B cell (primary cell): ENCODE measurements at regions not wholly inside any gene's neighbourhood (a gene's known extent, or its start where the extent isn't known, plus 50 kb on each side); places are given as distances from the start of the nearest gene placed in this dataset.

Experiments
- ATAC-seq: fragments of 200-7000 bp; cut with Tn5 transposase; one replicate; pipeline ENCODE4 v1.10.0; 2021; ENCODE audit warnings: low read depth, mild to moderate bottlenecking, moderate number of reproducible peaks, moderate library complexity
- CTCF ChIA-PET: fragments of 350-600 bp; sonication (Branson Sonifier 250); formaldehyde crosslinking; loops from one replicate; lab custom pipeline; 2021; ENCODE audit warnings: antibody characterized with exemption, inconsistent platforms; lab: Charles Lee
- POLR2A ChIA-PET: fragments of 350-600 bp; sonication (Branson Sonifier 250); formaldehyde crosslinking; loops from one replicate; lab custom pipeline; 2021; ENCODE audit warnings: antibody characterized with exemption; lab: Charles Lee
- DNase-seq: peaks from one replicate; pipeline ENCODE4 v3.0.0; 2013
- H2AFZ ChIP-seq: 2 replicates; pipeline ENCODE4 v1.6.1; 2012; ENCODE audit warnings: mild to moderate bottlenecking, low read depth, low read length; ENCODE audit not compliant: insufficient read depth, poor library complexity, severe bottlenecking
- H3K27ac ChIP-seq, 2 donors: 1 replicate in 1 of 2; 2 replicates in 1 of 2; pipeline ENCODE4 v1.5.1; 2012 to 2013; ENCODE audit warnings: low read length in 2 of 2, mild to moderate bottlenecking in 2 of 2, moderate library complexity in 1 of 2
- H3K27me3 ChIP-seq, 4 experiments: fragments of 200-600 bp in 1 of 4; sonication (generic) in 1 of 4; replicated peaks in 1 of 4; 1 replicate in 2 of 4; 2 replicates in 2 of 4; pipeline versions ENCODE4 v1.6.1 to v1.7.0; 2013 to 2016; ENCODE audit warnings: low read length in 3 of 4, mild to moderate bottlenecking in 2 of 4, mixed read lengths in 1 of 4, moderate library complexity in 1 of 4; ENCODE audit not compliant: insufficient read depth in 4 of 4, control insufficient read depth in 3 of 4; ENCODE audit errors: control extremely low read depth in 1 of 4
- H3K36me3 ChIP-seq, 2 experiments: replicated peaks in 1 of 2; 1 replicate in 1 of 2; 2 replicates in 1 of 2; pipeline versions ENCODE4 v1.6.1 to v1.7.1; 2013; ENCODE audit warnings: low read length in 1 of 2; ENCODE audit not compliant: insufficient read depth in 2 of 2, control insufficient read depth in 1 of 2; ENCODE audit errors: control extremely low read depth in 1 of 2, extremely low read depth in 1 of 2
- H3K4me1 ChIP-seq, 2 donors: fragments of 200-600 bp in 1 of 2; sonication (generic) in 1 of 2; 1 replicate in 1 of 2; 2 replicates in 1 of 2; pipeline versions ENCODE4 v1.5.1 to v1.6.1; 2013 to 2017; ENCODE audit warnings: low read length in 2 of 2; ENCODE audit not compliant: control insufficient read depth in 2 of 2, insufficient read depth in 2 of 2
- H3K4me2 ChIP-seq: replicated peaks from 2 replicates; pipeline ENCODE3; 2012; ENCODE audit warnings: mild to moderate bottlenecking, low read depth, low read length; ENCODE audit not compliant: poor library complexity, severe bottlenecking
- H3K4me3 ChIP-seq, 5 experiments: fragments of 200-600 bp in 1 of 5; sonication (generic) in 1 of 5; 1 replicate in 3 of 5; 2 replicates in 2 of 5; pipeline versions ENCODE4 v1.5.1 to v1.7.0; 2011 to 2016; ENCODE audit warnings: low read length in 4 of 5, mild to moderate bottlenecking in 4 of 5, low read depth in 2 of 5, control low read depth in 1 of 5, moderate library complexity in 1 of 5; ENCODE audit not compliant: insufficient read depth in 1 of 5; ENCODE audit errors: control extremely low read depth in 1 of 5, extremely low read depth in 1 of 5
- H3K79me2 ChIP-seq: fragments of 200-600 bp; sonication (generic); one replicate; pipeline ENCODE4 v1.6.0; 2016; ENCODE audit warnings: low read length; ENCODE audit not compliant: control insufficient read depth, insufficient read depth
- H3K9ac ChIP-seq: fragments of 200-600 bp; sonication (generic); 2 replicates; pipeline ENCODE4 v1.6.1; 2017; ENCODE audit warnings: mild to moderate bottlenecking, low read length, moderate library complexity
- H3K9me3 ChIP-seq, 3 donors: one replicate each; pipeline versions ENCODE4 v1.6.1 to v1.7.1; 2013; ENCODE audit warnings: low read length in 2 of 3; ENCODE audit not compliant: control insufficient read depth in 2 of 3, insufficient read depth in 1 of 3; ENCODE audit errors: control extremely low read depth in 1 of 3
- H4K20me1 ChIP-seq: 2 replicates; pipeline ENCODE4 v1.6.0; 2012; ENCODE audit warnings: mild to moderate bottlenecking, low read length; ENCODE audit not compliant: insufficient read depth, control insufficient read depth, poor library complexity, severe bottlenecking
- H3K27ac Mint-ChIP-seq: one replicate; pipeline ENCODE4 v1.8.0; 2021; ENCODE audit warnings: mixed read lengths
- H3K27me3 Mint-ChIP-seq: one replicate; pipeline ENCODE4 v1.8.0; 2021; ENCODE audit warnings: mixed read lengths
- H3K4me1 Mint-ChIP-seq: one replicate; pipeline ENCODE4 v1.8.0; 2021; ENCODE audit warnings: mixed read lengths
- H3K4me3 Mint-ChIP-seq: one replicate; pipeline ENCODE4 v1.8.0; 2021; ENCODE audit warnings: mixed read lengths
- H3K9me3 Mint-ChIP-seq: one replicate; pipeline ENCODE4 v1.8.0; 2022; ENCODE audit warnings: mixed read lengths; ENCODE audit not compliant: insufficient read depth
- CTCF ChIP-seq: fragments of 200-600 bp; IDR thresholded peaks from one replicate; pipeline ENCODE4 v1.8.0; 2022; ENCODE audit warnings: antibody characterized with exemption, mild to moderate bottlenecking
- EZH2 ChIP-seq: IDR thresholded peaks from 2 replicates; pipeline ENCODE4 v1.6.1; 2012; ENCODE audit warnings: borderline replicate concordance, low read depth, mild to moderate bottlenecking, moderate library complexity, low read length; ENCODE audit not compliant: insufficient read depth, poor library complexity, severe bottlenecking
- WGBS: methylation state at CpG from one replicate; pipeline ENCODE4 v1.1.5; 2013; ENCODE audit warnings: missing lambda C conversion rate; ENCODE audit not compliant: insufficient coverage; 5-methylcytosine and 5-hydroxymethylcytosine counted together
- intact Hi-C: fragments of 100-400 bp; cut with micrococcal nuclease; formaldehyde crosslinking; loops from one replicate; pipeline ENCODE4 v1.10.0; 2022

DNA sequence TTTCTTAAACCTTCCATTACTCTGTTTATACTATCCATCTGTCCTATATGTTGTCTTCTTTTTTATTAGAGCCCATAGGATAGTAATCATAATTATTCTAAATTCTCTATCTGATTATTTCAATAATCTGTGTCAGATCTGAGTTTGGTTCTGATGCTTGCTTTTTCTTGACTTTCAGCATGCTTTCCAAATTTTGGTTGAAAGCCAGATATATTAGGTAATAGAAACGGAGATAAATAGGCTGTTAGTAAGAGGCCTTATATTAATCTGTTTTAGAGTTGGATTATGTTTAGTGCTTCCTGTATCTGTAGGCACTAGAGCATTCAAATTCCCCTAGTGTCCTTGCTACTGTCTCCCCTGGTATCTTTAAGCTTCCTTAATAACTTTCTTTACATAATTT is 939.9 kb upstream of the GHITM start:
- no peak overlapping the region for H3K27ac Mint-ChIP-seq
- no peak overlapping the region for H3K27ac ChIP-seq
- no peaks in the 10 kb centered on the region for H3K36me3 ChIP-seq
- no peaks in the 10 kb centered on the region for H3K79me2 ChIP-seq
- CTCF ChIA-PET = no interaction called here
- no CpG with 5 or more reads among the region's 1 CpG for WGBS
- intact Hi-C loops = no loop called here
- H3K4me1 Mint-ChIP-seq = no peaks in the 10 kb centered on the region
- DNase-seq = no peak
- H3K27me3 ChIP-seq = no peaks in the 10 kb centered on the region
- TF ChIP-seq CTCF (no peak), EZH2 (no peak)
- H3K9ac ChIP-seq = no peak overlapping the region
- no peak overlapping the region for H2AFZ ChIP-seq
- no peak for ATAC-seq
- peaks cover 5% of the 10 kb centered on the region for H3K9me3 Mint-ChIP-seq
- POLR2A ChIA-PET = no interaction called here
- H3K4me3 ChIP-seq = no peak overlapping the region
- H4K20me1 ChIP-seq = no peaks in the 10 kb centered on the region
- no peaks in the 10 kb centered on the region for H3K27me3 Mint-ChIP-seq
- no peaks in the 10 kb centered on the region for H3K9me3 ChIP-seq
- no peak overlapping the region for H3K4me2 ChIP-seq
- no peaks in the 10 kb centered on the region for H3K4me1 ChIP-seq
- no peak overlapping the region for H3K4me3 Mint-ChIP-seq

DNA sequence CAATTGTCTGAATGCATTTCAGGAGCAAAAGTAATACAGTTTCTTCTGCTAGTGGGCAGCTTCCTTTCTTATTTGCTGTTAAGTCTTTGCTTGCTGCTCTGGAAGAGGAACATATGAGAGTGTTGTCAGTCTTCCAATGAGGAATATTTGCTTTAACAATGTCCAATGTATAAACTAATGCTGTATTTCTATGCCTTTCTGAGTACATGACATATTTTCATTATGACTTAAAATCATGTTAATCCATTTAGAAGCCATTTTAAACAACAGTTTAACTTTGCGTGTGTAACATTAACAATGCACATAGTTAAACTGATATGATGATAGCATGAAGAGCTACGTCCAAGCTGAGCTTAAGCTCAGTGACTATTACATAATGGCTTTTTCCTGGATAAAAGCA is 933.4 kb upstream of the GHITM start:
- DNase-seq = no peak

More for the DNA sequence above, 933.4 kb upstream of the GHITM start:
- WGBS = no CpG with 5 or more reads among the region's 2 CpGs
- H4K20me1 ChIP-seq = no peaks in the 10 kb centered on the region
- no peaks in the 10 kb centered on the region for H3K27me3 ChIP-seq
- no peaks in the 10 kb centered on the region for H3K36me3 ChIP-seq
- H3K9me3 ChIP-seq = no peaks in the 10 kb centered on the region
- CTCF ChIA-PET = no interaction called here
- no peak overlapping the region for H3K27ac ChIP-seq
- H3K9me3 Mint-ChIP-seq = peaks cover 5% of the 10 kb centered on the region
- no peaks in the 10 kb centered on the region for H3K4me1 Mint-ChIP-seq
- no peak for ATAC-seq
- intact Hi-C loops = no loop called here
- no peak overlapping the region for H3K9ac ChIP-seq
- no peaks in the 10 kb centered on the region for H3K4me1 ChIP-seq
- H3K27ac Mint-ChIP-seq = no peak overlapping the region
- H3K27me3 Mint-ChIP-seq = no peaks in the 10 kb centered on the region
- POLR2A ChIA-PET = no interaction called here
- no peak overlapping the region for H3K4me3 ChIP-seq
- no peaks in the 10 kb centered on the region for H3K79me2 ChIP-seq
- H2AFZ ChIP-seq = no peak overlapping the region
- TF ChIP-seq CTCF = no peak
- no peak for TF ChIP-seq EZH2
- no peak overlapping the region for H3K4me3 Mint-ChIP-seq
- no peak overlapping the region for H3K4me2 ChIP-seq
